Esophagus muscularis mucosa (tissue), 3 donors: ENCODE measurements at regions not wholly inside any gene's neighbourhood (a gene's known extent, or its start where the extent isn't known, plus 50 kb on each side); places are given as distances from the start of the nearest gene placed in this dataset.

Experiments
- CTCF ChIP-seq, 3 experiments: fragments of 200-600 bp in 2 of 3; fragments of 450-650 bp in 1 of 3; sonication (generic) in 2 of 3; IDR thresholded peaks; one replicate each; pipeline ENCODE4 v1.5.1; 2017 to 2019; ENCODE audit warnings: antibody characterized with exemption in 3 of 3, mild to moderate bottlenecking in 2 of 3, moderate library complexity in 1 of 3
- POLR2AphosphoS5 ChIP-seq, 2 donors: sonication (generic); formaldehyde crosslinking; IDR thresholded peaks; one replicate each; pipeline ENCODE4 v1.6.1; 2017; ENCODE audit warnings: antibody characterized with exemption in 2 of 2

DNA sequence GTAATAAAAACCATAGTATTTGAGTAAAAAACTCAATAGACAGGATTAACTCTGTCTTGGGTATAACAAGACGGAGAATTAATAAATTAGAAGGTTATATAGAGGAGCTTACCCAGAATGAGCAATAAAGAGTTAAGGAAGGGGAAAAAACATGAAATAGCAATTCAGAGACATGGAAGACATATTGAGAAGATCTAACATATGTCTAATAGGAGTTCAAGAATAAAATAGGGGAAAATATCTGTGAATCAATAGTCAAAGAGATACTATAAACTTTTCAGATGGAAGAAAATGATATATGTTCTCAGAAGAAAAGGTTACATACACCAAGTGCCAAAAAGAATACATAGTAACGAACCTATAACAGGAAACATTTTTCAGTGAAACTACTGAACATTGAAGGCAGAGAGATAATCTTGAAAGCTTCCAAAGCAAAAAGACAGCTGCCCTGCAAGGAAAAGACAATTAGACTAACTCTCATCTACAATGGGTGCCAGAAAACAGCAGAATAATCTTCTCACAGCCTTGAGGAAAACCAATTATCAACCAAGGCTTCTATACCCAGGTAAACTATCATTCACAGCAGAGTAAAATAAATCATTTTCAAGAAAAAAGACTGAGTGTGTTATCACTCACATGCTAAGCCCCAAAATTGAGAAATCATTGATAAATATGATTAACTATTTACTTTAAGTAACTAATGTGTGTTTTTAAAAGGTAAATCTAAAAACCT, 106.0 kb downstream of the ENC1 start:
- TF ChIP-seq CTCF (IDR thresholded peaks at IDR 0.05) (no peak), POLR2AphosphoS5 (IDR thresholded peaks at IDR 0.05) (no peak)
